Panc1 (cell line): ENCODE measurements at regions not wholly inside any gene's neighbourhood (a gene's known extent, or its start where the extent isn't known, plus 50 kb on each side); places are given as distances from the start of the nearest gene placed in this dataset.

ENCODE experiments used
- ATAC-seq: fragments of 200-7000 bp; cut with Tn5 transposase; 2 replicates; pipeline ENCODE4 v1.9.1; 2020; ENCODE audit warnings: mild to moderate bottlenecking, moderate library complexity
- BruUV-seq: library from RNA; stranded (reverse); fragments of 400-500 nt; replicated peaks from 2 replicates; lab custom pipeline; 2021; lab: Mats Ljungman, UMichigan
- CTCF ChIA-PET: fragments of 300-600 bp; sonication (Branson Sonifier 250); formaldehyde crosslinking; loops from one replicate; lab custom pipeline; 2022; ENCODE audit warnings: antibody characterized with exemption; lab: Charles Lee
- POLR2A ChIA-PET: fragments of 300-600 bp; sonication (Branson Sonifier 250); formaldehyde crosslinking; loops from one replicate; lab custom pipeline; 2022; ENCODE audit warnings: antibody characterized with exemption; lab: Charles Lee
- DNase-seq: peaks from one replicate; pipeline ENCODE4 v3.0.0-alpha.2; 2010; ENCODE audit warnings: low read depth, low spot score
- H3K27ac ChIP-seq: 2 replicates; pipeline ENCODE4 v1.5.1; 2011; ENCODE audit warnings: mild to moderate bottlenecking, low read length, inconsistent platforms
- H3K27me3 ChIP-seq: fragments of 200-500 bp; sonication (Bioruptor generic); 2 replicates; pipeline ENCODE4 v1.6.0; 2014; ENCODE audit warnings: low read length, inconsistent platforms; ENCODE audit not compliant: control insufficient read depth, insufficient read depth
- H3K36me3 ChIP-seq: fragments of 200-500 bp; sonication (Bioruptor generic); 2 replicates; pipeline ENCODE4 v1.5.1; 2014; ENCODE audit warnings: inconsistent platforms, mild to moderate bottlenecking, low read length, moderate library complexity; ENCODE audit not compliant: control insufficient read depth, insufficient read depth
- H3K4me1 ChIP-seq: 2 replicates; pipeline ENCODE4 v1.5.1; 2011; ENCODE audit warnings: inconsistent platforms, mild to moderate bottlenecking, low read length, moderate library complexity; ENCODE audit not compliant: control insufficient read depth, insufficient read depth
- H3K4me3 ChIP-seq, 2 experiments: 2 replicates each; pipeline ENCODE4 v1.5.1; 2011 to 2012; ENCODE audit warnings: low read depth in 2 of 2, low read length in 2 of 2, mild to moderate bottlenecking in 2 of 2, inconsistent platforms in 1 of 2, moderate library complexity in 1 of 2
- H3K9me3 ChIP-seq: fragments of 200-500 bp; sonication (Bioruptor generic); 2 replicates; pipeline ENCODE4 v1.5.1; 2014; ENCODE audit warnings: low read depth, mild to moderate bottlenecking, inconsistent platforms, low read length, moderate library complexity; ENCODE audit not compliant: control insufficient read depth, insufficient read depth
- CTCF ChIP-seq: fragments of 450-650 bp; IDR thresholded peaks from 2 replicates; pipeline ENCODE4 v1.5.1; 2017; ENCODE audit warnings: mild to moderate bottlenecking
- POLR2AphosphoS5 ChIP-seq: IDR thresholded peaks from 2 replicates; pipeline ENCODE4 v1.6.1; 2012; ENCODE audit warnings: mild to moderate bottlenecking, low read depth, low read length, moderate library complexity
- SIN3A ChIP-seq: IDR thresholded peaks from 2 replicates; pipeline ENCODE4 v1.6.1; 2012; ENCODE audit warnings: low read depth, mild to moderate bottlenecking, low read length, moderate library complexity, borderline replicate concordance; ENCODE audit not compliant: insufficient read depth
- TCF7L2 ChIP-seq: IDR thresholded peaks from 2 replicates; pipeline ENCODE4 v1.6.1; 2011; ENCODE audit warnings: mild to moderate bottlenecking, low read depth, low read length, inconsistent platforms
- in situ Hi-C: cut with HindIII; loops from 2 replicates; pipeline ENCODE4 v1.10.0; 2016; ENCODE audit warnings: low sequenced_read_pairs, low pct_unique_long_range_greater_than_20kb
- intact Hi-C: fragments of 100-400 bp; cut with micrococcal nuclease; formaldehyde crosslinking; loops from one replicate; pipeline ENCODE4 v1.10.0; 2022; ENCODE audit not compliant: unreplicated experiment
- TF ChIP-seq, protein P1 (sequence below), 2 experiments: IDR thresholded peaks; 2 replicates each; pipeline ENCODE4 v1.6.1; 2011 to 2012; ENCODE audit warnings: low read depth in 2 of 2, control low read depth in 1 of 2, low read length in 1 of 2, mild to moderate bottlenecking in 1 of 2, moderate library complexity in 1 of 2; ENCODE audit not compliant: insufficient read depth in 1 of 2

- CTCF ChIA-PET: no interaction called here
- BruUV-seq: no TSS peak
- H3K4me1 ChIP-seq: no peaks in the 10 kb centered on the region
- POLR2A ChIA-PET: no interaction called here
- no peaks in the 10 kb centered on the region for H3K27me3 ChIP-seq
- no peaks in the 10 kb centered on the region for H3K9me3 ChIP-seq
- ATAC-seq (no peak), DNase-seq (no peak)
- no peaks in the 10 kb centered on the region for H3K36me3 ChIP-seq
- in situ Hi-C loops (no loop called here), intact Hi-C loops (no loop called here)
- TF ChIP-seq POLR2AphosphoS5 (no peak), TCF7L2 (no peak), CTCF (no peak), SIN3A (no peak)
- TF ChIP-seq, protein P1, sequence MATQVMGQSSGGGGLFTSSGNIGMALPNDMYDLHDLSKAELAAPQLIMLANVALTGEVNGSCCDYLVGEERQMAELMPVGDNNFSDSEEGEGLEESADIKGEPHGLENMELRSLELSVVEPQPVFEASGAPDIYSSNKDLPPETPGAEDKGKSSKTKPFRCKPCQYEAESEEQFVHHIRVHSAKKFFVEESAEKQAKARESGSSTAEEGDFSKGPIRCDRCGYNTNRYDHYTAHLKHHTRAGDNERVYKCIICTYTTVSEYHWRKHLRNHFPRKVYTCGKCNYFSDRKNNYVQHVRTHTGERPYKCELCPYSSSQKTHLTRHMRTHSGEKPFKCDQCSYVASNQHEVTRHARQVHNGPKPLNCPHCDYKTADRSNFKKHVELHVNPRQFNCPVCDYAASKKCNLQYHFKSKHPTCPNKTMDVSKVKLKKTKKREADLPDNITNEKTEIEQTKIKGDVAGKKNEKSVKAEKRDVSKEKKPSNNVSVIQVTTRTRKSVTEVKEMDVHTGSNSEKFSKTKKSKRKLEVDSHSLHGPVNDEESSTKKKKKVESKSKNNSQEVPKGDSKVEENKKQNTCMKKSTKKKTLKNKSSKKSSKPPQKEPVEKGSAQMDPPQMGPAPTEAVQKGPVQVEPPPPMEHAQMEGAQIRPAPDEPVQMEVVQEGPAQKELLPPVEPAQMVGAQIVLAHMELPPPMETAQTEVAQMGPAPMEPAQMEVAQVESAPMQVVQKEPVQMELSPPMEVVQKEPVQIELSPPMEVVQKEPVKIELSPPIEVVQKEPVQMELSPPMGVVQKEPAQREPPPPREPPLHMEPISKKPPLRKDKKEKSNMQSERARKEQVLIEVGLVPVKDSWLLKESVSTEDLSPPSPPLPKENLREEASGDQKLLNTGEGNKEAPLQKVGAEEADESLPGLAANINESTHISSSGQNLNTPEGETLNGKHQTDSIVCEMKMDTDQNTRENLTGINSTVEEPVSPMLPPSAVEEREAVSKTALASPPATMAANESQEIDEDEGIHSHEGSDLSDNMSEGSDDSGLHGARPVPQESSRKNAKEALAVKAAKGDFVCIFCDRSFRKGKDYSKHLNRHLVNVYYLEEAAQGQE (IDR thresholded peaks at IDR 0.05; ENCODE audit: insufficient read depth in 1 of 2, low read depth in 2 of 2, low read length in 1 of 2): no peak
- no peak overlapping the region for H3K27ac ChIP-seq
- no peak overlapping the region for H3K4me3 ChIP-seq
Observed at GRCh38 chr3:14304101-14305045, 98.0 kb upstream of the SLC6A6 start.

DNA sequence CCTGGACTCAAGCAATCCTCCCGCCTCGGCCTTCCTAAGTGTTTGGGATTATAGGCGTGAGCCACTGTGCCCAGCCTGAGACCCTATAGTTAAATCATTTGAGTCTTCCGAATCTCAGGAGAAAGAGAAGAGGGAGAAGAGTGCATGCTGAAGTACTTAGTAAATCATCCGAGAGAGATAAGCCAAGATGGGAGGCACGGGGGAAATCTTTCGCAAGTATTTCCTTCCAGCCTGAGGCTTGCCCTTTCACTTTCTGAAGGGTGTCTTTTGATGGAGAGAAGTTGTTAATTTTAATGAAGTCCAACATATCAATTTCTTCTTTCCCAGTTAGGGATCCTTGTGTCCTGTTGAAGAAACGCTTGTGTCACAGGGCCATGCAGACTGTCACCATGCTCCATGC, 97.1 kb upstream of the SLC6A6 start:
- H3K9me3 ChIP-seq: no peaks in the 10 kb centered on the region
- no peak overlapping the region for H3K4me3 ChIP-seq
- no TSS peak for BruUV-seq
- ChIA-PET CTCF (no interaction called here), POLR2A (no interaction called here)
- intact Hi-C loops (no loop called here), in situ Hi-C loops (no loop called here)
- no peak overlapping the region for H3K27ac ChIP-seq
- no peak for ATAC-seq
- no peak for TF ChIP-seq TCF7L2
- TF ChIP-seq, protein P1 (IDR thresholded peaks at IDR 0.05; ENCODE audit: insufficient read depth in 1 of 2, low read depth in 2 of 2, low read length in 1 of 2): no peak
- no peak for TF ChIP-seq POLR2AphosphoS5
- TF ChIP-seq SIN3A: no peak
- no peak for TF ChIP-seq CTCF
- no peaks in the 10 kb centered on the region for H3K4me1 ChIP-seq
- no peak for DNase-seq
- H3K27me3 ChIP-seq: no peaks in the 10 kb centered on the region
- H3K36me3 ChIP-seq: no peaks in the 10 kb centered on the region
